Kidney (tissue), 13 donors: ENCODE measurements at regions not wholly inside any gene's neighbourhood (a gene's known extent, or its start where the extent isn't known, plus 50 kb on each side); places are given as distances from the start of the nearest gene placed in this dataset.

ENCODE experiments used
- DNase-seq, 5 donors: peaks; one replicate each; pipeline ENCODE4 v3.0.0-alpha.2; 2013 to 2020
- FAIRE-seq: peaks from 2 replicates; lab custom pipeline; 2012; peaks lifted over from hg19 to GRCh38; lab: Jason Lieb, UNC
- H3K27ac ChIP-seq, 2 donors: one replicate each; pipeline ENCODE4 v1.7.0; 2013; ENCODE audit warnings: low read depth in 2 of 2, low read length in 2 of 2, inconsistent platforms in 1 of 2
- H3K27me3 ChIP-seq: one replicate; pipeline ENCODE4 v1.7.1; 2013; ENCODE audit warnings: low read length, inconsistent platforms; ENCODE audit not compliant: control insufficient read depth, insufficient read depth
- H3K36me3 ChIP-seq, 3 donors: one replicate each; pipeline versions ENCODE4 v1.7.0 to v1.7.1; 2013; ENCODE audit warnings: low read length in 3 of 3, control low read depth in 1 of 3, inconsistent platforms in 1 of 3; ENCODE audit not compliant: insufficient read depth in 3 of 3, control insufficient read depth in 2 of 3
- H3K4me1 ChIP-seq, 3 donors: one replicate each; pipeline versions ENCODE4 v1.7.0 to v1.7.1; 2013; ENCODE audit warnings: low read length in 3 of 3, inconsistent platforms in 1 of 3, low read depth in 1 of 3; ENCODE audit not compliant: control insufficient read depth in 2 of 3, insufficient read depth in 2 of 3
- H3K4me3 ChIP-seq, 3 donors: one replicate each; pipeline versions ENCODE4 v1.7.0 to v1.8.1; 2013; ENCODE audit warnings: low read length in 3 of 3, control low read depth in 1 of 3, inconsistent platforms in 1 of 3
- H3K9ac ChIP-seq, 3 donors: one replicate each; pipeline versions ENCODE4 v1.7.0 to v1.7.1; 2013; ENCODE audit warnings: low read length in 3 of 3, control low read depth in 1 of 3, inconsistent platforms in 1 of 3
- H3K9me3 ChIP-seq, 3 donors: one replicate each; pipeline versions ENCODE4 v1.7.0 to v1.7.1; 2013; ENCODE audit warnings: low read length in 3 of 3, control low read depth in 1 of 3, inconsistent platforms in 1 of 3; ENCODE audit not compliant: control insufficient read depth in 2 of 3, insufficient read depth in 1 of 3
- CTCF ChIP-seq: IDR thresholded peaks from 3 replicates; pipeline ENCODE4 v1.5.1; 2012; ENCODE audit warnings: mild to moderate bottlenecking, moderate library complexity, borderline replicate concordance; ENCODE audit not compliant: insufficient read depth; ENCODE audit errors: extremely low read depth
- intact Hi-C: fragments of 100-400 bp; cut with DNase I; formaldehyde crosslinking; loops from one replicate; pipeline ENCODE4 v1.11.1; 2022
- donor health status: control.
- donor health status: control.
- donor health status: control.
- donor health status: control.
- donor health status: control.
- donor health status: DM: yes; HTN: yes; CAD: no.
- donor health status: Normal renal cell carcinoma (clear cell type).

GRCh38 chr3:134743006-134743405 is 52.1 kb upstream of the EPHB1 start:
- no peaks in the 10 kb centered on the region for H3K9me3 ChIP-seq
- H3K27ac ChIP-seq, result no peak overlapping the region
- no peaks in the 10 kb centered on the region for H3K4me1 ChIP-seq
- H3K4me3 ChIP-seq, result no peak overlapping the region
- no peaks in the 10 kb centered on the region for H3K27me3 ChIP-seq
- no peak for TF ChIP-seq CTCF
- H3K9ac ChIP-seq, result no peak overlapping the region
- DNase-seq, result no peak
- intact Hi-C loops, result no loop called here
- FAIRE-seq, result no peak
- no peaks in the 10 kb centered on the region for H3K36me3 ChIP-seq
